ENCODE measurements at regions not wholly inside any gene's neighbourhood (a gene's known extent, or its start where the extent isn't known, plus 50 kb on each side); places are given as distances from the start of the nearest gene placed in this dataset.

DNA sequence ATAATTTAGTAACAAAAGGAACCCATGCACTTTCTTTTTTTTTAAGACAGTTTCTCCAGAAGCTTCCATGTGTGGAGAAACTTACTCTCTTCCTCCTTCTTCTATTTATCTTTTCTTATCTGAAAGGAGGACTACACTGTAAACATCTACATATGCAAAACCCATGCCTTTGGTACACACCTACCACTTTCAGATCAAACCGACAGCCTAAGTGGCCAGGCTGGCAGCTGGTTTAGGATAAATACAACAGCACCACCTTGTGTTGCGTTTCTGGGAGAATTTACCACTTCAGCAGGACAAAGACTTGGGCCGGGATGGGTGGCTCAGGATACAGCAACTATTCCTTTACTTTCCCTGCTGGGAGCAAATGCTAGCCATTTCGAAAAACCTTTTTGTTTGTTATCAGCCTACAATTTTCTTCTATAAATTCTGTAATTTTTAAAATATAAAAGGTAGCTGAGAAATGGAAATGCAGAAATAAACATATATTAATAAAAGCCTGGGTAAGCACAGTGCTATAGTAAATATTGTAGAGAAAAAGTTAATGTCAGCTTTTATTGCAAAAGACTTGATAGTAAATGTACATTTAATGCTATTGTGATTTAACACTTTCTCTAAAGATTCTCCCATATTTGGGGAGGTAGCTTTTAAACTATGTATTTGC is 94.0 kb upstream of the RFC3 start:
- DNase-seq = peak; percentile 98

DNA sequence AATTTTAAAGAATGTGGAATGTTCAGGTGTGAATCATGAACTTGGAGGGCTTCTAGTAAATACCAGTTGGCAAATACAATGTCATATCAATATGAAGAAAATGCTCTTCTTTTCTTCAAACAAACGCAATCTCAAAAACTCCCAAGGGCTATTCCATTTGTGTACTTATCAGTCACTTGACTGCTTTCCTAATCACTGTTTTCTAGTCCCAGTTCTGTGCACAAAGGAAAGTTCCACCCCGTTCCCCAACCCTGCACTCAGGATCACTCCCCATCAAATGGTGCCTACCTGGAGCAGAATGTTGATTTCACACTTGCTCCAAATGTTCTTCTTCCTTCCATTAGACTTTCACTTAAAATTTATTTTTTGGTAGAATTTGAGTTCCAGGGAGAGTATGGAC is 92.6 kb upstream of the RFC3 start:
- DNase-seq = peak in 1 of 2 experiments; percentile 10

DNA sequence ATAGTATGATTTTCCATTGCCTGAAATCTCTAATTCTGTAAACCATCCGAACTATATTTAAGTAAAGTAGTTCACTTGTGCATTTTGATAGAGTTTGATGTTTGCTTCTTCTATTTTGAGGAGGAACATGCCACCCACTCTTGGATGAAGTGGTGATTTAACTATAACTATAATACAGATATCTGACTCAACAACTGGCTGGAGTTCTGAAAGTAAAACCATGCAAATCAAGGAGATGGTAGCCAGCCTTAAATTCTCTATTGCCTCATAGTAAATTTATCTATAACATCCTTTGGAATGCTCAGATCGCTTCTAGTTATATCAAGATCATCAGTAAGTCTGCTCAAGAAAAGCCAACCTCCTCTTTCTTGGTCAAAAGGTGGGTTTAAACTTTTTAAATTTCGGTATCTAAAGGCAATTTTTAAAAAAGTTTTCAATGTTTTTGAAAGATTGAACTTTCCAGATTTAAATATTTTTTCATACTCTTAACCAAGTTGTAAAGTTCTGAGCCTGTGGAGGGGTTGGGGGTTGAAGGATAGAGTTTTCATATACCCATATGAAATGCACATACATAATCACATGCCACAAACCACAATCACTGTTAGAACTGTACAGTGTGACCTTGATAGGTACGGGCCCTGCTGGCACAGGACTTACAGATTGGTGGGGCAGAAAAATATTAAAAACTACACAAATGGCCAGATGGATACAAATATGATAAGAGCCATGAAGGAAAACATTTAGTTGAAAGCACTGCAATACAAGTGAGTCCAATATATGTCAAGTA is 90.5 kb upstream of the RFC3 start:
- DNase-seq = no peak

DNA sequence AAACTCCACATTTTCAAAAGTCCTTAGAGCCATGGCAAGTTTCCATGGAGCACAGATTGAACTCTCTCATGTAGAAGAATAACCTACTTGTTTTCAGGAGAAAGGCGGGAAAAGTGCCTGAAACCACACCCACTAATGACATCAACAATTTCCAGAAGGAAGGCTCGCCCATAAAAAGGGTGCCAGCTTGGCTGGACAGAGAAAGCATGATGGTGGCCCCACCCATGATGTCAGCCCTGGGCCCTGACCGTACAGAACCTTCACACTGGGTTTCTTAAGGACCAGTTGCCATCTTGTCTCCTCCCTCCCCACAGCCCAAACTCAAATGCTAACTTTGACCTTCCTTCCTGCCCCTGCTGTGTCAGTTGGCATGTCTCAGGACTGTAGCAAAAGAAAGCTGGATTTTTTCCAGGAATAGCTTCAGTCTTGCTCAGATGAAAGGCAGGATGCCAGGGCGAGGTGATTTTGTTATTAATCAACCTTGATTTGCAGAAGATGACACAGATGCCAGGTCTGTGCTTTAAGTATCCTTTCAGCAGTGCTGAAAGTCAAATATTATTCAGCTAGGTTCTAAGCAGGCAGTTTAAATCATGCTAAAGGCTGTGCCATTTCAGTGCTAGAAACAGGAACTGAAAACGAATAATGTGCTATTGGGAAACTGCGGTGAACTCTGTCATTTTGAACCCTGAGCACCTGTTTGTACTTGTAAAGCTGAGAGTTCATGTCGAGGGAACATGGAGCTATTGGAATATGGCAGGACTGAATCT is 89.5 kb upstream of the RFC3 start:
- DNase-seq = no peak

DNA sequence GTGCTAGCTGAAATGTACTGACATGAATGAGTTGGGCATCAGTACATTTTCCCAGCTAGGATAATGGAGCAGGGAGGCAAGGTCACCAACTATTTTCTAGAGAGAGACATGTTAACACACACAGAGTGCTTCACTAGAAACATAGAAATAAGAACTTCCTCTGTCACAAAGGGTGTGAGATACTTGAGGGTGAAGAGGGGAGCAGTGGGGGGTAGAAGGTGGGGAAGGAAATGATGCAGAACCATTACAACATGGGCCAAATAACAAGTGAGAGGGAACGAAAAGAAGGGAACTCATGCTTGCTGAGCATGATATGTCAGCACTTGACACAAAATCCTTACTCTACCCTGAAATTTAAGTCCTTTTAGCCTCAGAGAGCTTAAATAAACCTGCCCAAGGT is 87.8 kb upstream of the RFC3 start:
- DNase-seq = no peak

DNA sequence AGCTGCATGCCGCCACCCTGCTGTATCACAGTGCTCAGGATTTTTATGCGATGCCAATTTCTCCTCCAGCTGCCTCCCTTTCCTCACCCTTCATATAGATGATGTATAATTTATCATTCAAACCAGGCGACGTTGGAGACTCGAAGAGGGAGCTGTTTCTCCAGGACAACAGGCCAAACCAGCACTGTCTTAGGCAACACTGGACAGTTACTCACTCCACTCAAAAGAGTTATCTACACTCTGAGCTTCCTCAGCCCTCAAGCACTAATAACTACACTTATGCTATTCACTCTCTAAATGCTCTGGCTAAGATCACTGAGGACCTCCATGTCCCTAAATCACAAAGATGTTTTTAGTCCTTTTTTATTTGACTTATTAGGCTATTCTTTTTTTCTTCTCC is 87.3 kb upstream of the RFC3 start:
- DNase-seq = no peak

DNA sequence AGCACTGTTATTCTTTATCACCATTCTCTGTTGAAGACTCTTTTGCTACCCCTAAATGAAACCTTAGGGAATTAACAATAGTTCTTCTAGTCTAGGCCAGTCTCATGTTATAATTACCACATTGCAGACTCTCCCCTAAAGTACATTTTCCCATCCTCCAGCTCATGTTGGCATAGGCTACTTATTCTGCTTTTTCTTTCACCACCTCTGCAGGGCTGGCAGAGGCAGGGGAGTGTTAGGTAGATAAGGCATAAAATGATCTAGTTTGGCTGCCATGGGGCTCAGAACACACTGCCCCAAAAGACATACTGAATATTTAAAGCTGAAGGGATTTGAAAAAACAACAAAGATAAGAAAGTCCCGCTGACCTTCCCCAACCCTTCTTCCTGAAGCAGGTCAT is 82.7 kb upstream of the RFC3 start:
- DNase-seq = no peak

DNA sequence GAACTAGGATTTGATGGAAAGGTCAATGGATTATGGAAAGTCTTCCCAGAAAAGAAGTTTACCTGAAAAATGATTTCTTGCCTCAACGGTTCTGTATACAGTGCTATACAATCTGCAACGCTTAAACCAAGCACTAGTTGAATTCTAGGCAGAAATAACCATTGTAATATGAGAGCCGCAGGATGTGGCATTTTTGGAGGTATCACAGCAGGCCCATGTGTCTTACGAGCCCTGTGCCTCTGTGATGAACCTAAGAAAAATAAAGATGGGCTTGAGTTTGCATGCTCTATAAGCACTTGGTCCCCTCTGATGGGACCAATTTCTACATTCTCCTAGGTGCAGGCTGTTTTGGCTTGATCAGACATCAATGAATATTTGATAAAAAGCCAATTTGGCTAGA is 78.7 kb upstream of the RFC3 start:
- DNase-seq = no peak

DNA sequence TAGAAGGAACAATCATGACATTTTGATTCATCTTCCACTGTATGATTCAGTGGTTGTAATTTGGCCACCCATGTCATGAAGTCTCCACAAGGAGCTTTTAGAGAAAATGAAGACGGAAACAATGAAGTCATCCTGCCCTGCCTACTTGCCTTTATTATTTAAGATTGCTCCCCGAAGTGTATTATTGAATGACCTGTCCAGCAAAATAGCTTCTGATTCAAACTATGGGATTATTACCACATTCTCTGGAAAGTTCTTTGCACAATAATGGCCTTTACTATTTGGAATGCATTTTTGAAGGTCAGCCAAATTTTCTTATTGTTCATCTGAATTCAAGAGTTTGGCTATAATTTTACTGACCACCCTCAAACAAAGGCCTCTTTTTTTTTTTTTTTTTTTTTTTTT is 77.8 kb upstream of the RFC3 start:
- DNase-seq = no peak

DNA sequence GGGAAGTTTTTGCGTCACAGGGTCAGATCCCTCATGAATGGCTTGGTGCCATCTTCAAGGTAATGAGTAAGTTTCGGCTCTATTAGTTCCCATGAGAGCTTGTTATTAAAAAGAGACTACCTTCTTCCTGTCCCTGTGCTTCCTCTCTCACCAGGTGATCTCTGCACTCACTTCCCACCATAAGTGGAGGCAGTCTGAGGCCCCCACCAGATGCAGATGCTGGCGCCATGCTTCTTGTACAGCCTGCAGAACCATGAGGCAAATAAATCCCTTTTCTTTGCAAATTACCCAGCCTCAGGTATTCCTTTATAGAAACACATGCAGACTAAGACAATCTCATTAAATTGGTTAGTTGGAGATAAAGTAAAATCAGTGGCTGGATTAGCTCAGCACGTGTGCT is 75.6 kb upstream of the RFC3 start:
- DNase-seq = no peak

DNA sequence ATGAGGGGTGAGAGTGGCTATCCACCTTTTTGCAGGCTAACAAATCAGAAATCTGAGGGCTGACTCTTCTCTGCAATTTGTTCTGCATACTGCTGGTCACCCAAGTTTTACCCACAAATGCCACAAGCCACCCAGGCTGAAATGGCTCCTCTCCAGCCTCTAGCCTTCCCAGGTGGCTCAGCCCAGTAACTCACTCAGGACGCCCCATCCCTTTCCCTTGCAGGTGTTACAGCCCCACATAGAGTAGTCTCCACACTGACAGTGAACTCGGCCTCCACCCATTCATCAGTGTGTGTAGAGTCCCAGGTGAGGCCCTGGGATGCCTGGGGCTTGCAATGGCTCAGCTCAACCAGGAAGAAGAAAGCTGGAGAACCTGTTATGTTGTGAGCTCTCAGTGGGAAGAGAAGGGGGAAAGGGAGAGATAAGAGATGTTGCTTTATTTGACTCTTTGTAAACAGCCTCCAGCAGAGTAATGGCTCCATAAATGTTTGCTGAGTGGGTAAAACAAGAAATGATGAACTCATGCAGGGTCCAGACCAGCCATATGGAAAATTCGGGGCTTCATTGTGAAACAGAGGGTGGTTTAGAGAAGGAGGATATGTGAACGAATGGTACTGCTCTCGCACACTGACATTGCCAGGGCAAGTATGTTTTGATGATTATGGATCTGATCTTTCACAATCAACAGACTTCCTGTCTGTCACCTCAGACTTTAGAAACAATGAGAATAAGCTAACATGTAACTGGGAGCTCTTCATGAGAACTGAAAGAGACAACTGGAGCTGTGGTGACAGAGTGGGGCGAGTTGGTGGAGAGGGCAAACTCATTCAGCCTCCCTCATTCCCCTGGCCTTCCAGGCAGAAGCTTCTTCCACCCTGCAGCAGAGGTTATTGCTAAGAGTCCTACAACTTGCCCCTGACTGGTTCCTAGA is 74.2 kb upstream of the RFC3 start:
- DNase-seq = no peak

DNA sequence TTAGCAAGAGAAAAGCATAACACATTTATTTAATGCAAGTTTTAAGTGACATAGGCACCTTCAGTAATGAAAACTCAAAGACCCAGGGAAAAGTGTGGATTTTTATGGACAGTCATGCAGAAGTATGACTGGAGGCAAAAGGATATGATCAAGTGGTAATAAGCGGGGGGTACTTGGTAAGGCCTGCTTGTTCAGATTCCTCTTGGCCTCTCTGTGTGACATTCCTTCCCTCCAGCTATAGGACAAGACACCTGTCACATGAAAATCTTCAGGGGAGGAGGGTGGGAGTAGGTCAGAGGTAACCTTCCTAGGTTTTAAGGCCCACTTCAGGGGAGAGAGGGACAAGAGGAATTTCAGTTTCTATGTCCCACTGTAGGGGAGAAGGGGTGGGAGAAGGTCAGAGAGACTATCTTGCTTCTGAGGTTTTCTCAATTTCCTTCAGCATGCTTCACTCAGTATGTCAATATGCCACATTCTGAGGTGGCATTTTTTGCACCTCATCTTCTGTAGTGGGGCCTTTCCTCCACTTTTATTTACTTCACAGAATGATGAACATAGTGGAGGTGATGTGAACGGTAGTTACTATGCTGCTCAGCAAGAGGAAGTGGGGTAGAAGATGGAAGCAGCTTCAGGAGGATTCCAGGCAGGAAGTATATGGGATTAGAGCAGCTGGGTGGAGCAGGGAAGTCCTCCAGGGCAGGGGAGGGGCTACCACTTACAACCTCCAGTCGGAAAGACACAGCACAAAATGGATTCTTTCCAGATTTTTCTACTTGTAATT is 73.2 kb upstream of the RFC3 start:
- DNase-seq = peak; percentile 36 to 80

DNA sequence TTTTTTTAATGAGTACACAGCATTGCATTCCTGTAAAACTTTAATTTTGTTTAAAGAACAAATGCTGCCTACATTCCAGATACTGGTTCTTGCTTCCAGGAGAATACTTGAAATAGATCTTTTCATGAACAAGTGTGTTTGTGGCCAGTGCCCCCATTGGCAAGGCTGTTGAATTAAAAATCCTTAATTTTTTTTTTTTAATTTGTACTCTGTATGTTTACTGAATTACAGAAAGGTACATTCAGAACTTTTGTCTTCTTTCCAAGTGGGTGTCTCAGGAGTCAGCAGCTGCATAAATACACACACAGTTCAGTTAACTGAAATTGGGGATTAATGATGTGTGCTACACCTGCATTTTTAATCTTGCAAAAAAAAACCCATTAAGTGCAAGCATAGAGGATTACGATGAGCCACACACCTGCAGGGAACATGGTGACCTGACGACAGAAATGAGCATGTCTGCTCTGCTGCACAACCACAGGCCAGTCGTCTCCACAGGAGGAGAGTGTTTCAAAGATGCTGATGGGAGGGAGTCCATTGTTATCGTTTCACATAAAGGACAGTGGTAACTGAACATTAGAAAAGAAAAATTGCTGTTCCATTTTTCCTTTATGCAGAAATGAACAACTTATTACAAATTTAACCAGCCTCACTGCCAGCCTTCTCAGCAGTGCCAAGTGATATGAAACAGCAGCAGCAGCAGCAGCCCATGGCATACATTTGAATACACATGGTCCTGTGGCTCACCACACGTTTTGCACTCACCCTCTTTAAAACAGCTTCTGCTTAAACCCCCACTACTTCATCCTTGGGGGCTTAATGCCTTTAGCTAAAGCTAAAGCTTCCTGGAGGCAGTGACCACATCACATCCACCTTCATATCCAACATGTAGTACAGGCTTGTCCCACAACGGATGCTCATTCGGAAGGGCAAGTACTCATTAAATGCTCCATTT is 72.3 kb upstream of the RFC3 start:
- peak; percentile 84 to 87 for DNase-seq

DNA sequence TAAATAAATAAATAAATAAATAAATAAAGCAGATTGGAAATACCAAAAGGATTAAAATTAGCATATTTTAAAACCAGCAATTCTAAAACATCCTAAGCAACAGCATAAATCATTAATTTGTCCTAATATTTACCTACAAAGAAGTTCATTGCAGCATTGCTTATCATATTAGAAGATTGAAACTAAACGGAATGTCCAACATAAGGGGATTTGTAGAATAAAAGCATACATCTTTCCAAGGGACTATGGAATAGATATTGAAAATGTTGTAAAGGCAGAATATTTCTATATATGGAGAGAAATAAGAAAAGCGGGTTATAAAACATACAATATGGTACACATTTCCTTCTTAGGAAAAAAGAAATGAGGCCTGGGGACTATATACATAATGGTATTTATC is 71.1 kb upstream of the RFC3 start:
- no peak for DNase-seq

DNA sequence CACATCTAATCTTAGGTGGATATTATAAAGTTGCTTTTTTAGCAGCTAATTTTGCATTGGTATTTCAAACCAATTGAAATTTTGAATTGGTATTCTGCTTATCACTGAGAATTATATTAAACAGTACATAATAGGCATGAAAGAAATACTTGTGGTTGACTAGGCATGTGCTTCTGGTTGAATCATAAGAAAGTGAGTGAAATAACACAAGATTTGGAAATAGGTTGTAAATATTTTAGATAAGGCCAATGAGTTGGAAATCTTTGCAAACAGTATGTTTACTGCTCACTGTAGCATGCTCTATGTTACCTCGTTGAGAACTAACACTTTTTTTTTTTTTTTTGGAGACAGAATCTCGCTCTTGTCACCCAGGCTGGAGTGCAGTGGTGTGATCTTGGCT is 66.8 kb upstream of the RFC3 start:
- DNase-seq = no peak

DNA sequence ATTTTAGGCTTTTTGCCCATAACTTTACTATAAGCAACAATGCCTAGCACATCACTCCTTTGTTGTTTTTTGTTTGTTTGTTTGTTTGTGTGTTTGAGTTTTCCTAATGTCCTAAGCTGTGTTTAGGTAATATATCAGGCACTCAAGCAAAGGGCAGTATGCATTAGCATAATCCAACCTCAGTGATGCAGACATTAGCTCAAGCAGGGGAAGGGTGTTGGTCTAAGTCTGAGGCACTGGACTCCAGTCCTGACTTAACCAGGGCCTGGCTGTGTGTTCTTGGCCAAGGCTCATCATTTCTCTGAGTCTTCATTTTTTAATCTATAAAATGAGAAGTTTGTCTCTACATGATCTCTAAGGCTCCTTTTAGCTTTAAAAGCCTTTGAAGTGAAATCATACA is 65.9 kb upstream of the RFC3 start:
- no peak for DNase-seq

DNA sequence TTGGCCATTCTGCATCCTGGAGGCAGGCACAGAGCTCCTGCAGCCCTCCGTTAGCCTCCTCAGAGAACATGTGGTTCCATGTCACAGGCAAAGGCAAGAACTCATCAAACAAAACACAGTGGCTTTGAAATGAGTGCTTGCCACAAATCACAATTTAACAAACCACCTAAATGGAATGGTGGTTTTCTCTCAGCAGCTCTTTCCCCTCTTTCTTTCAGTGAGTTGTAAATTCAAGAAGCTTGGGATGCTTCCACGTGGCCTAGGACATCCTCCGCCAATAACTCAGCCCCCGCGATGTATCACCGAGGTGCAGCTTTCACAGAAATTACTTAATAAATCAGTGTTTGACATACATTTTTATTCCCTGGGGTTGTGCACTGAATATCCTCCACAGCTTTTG is 65.4 kb upstream of the RFC3 start:
- DNase-seq = no peak

DNA sequence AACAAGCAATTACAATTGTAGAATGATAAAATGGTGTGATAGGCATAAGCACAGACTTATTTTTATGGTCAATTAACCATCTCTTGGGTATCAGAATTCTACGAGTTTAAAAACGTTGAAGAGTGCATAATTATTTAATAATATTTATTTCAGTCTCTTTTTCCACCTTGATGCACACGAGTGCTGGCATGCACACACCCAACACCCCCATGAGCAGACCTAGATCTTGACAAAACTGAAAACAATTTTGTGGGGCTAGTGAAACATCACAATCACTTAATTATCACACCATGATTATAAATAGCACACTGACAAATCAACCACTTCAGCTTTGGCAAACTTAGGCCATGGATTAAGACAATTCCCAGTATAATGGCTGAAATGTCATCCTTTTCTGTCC is 61.0 kb upstream of the RFC3 start:
- DNase-seq = no peak

DNA sequence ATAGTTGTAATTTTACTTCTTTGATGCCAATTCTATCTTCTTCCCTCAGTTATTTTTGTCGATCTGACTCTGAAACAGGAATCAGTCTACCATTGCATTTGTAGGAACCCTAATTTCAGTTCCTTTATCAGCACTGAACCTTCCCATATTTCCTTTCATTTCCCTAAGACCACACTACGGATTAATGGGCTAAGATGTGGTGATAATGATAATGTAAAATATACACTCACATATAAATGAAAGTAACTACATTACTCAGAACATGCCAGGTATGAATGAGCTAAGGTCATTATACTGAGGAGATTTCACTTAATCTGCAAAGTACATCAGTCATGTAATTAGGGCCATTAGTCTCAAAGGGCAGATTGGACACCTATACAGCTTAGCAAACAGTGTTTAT is 60.2 kb upstream of the RFC3 start:
- no peak for DNase-seq

DNA sequence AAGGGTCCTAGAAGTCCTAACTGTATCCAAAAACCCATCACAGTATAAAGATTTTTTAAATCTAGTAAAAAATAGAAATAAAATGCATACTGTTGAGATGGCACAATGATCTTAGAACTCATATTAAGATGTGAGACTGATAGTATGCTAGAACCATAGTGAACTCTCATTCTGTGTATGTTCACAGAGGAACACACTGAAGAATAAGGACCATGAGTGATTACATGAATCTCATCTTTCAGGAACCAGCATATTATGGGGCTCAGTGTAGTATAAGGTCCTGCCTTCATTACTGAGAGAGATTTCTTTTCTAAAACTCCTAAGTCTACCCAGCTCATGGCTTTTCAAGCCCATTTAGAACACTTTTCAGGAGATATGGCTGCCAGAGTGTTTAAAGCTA is 59.8 kb upstream of the RFC3 start:
- DNase-seq = no peak

DNA sequence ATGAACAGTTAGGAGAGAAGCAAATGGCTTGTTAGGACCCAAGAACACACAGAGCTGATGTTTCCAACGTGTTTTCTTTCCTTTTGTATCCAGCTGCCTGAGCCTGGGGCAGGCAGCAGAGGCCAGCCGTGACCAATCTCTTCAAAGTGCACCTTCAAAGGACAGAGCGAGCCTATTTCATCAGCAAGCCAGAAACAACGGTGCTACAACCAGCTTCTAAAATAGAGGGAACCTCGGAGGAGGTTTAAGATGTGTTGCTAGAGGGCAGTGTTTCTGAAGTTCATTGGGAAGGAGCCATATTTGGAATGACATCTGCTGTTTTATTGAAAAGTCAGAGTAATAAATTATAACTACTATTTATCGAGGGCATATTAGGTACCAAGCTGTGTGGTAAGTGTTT is 56.2 kb upstream of the RFC3 start:
- peak; percentile 96 to 99 for DNase-seq

Data from NCI-H526 (cell line).